Left lung (tissue), 4 donors: ENCODE measurements at regions not wholly inside any gene's neighbourhood (a gene's known extent, or its start where the extent isn't known, plus 50 kb on each side); places are given as distances from the start of the nearest gene placed in this dataset.
A peak's percentile ranks its signal among the peaks of the same experiment; 100 is the strongest.

Experiments used
- ATAC-seq: fragments of 200-7000 bp; cut with Tn5 transposase; one replicate; pipeline ENCODE4 v1.9.1; 2020; ENCODE audit warnings: moderate library complexity
- DNase-seq, 4 donors: peaks; one replicate each; pipeline ENCODE4 v3.0.0-alpha.2; 2013 to 2020
- H3K27ac ChIP-seq, 2 donors: fragments of 200-600 bp; sonication (generic) in 1 of 2; one replicate each; pipeline versions ENCODE4 v1.5.0 to v1.8.0; 2020 to 2021
- H3K27me3 ChIP-seq, 2 donors: fragments of 200-600 bp; sonication (generic) in 1 of 2; one replicate each; pipeline versions ENCODE4 v1.5.0 to v1.8.0; 2020 to 2021
- H3K36me3 ChIP-seq, 2 donors: fragments of 200-600 bp; sonication (generic) in 1 of 2; one replicate each; pipeline versions ENCODE4 v1.5.0 to v1.8.0; 2020 to 2021
- H3K4me1 ChIP-seq, 2 donors: fragments of 200-600 bp; one replicate each; pipeline ENCODE4 v1.8.0; 2021
- H3K4me3 ChIP-seq, 2 donors: fragments of 200-600 bp; sonication (generic) in 1 of 2; one replicate each; pipeline versions ENCODE4 v1.5.0 to v1.8.0; 2020 to 2021; ENCODE audit warnings: mild to moderate bottlenecking in 1 of 2
- H3K9me3 ChIP-seq, 2 donors: fragments of 200-600 bp; sonication (generic) in 1 of 2; one replicate each; pipeline versions ENCODE4 v1.5.0 to v1.8.0; 2020 to 2021
- CTCF ChIP-seq, 2 donors: fragments of 200-600 bp; sonication (generic) in 1 of 2; IDR thresholded peaks; one replicate each; pipeline versions ENCODE4 v1.5.0 to v1.8.0; 2021; ENCODE audit warnings: antibody characterized with exemption in 2 of 2
- intact Hi-C, 2 donors: fragments of 100-400 bp; cut with DNase I; formaldehyde crosslinking; loops; one replicate each; pipeline versions ENCODE4 v1.11.2 to v1.14.2; 2022
- donor health status: DM: no; HTN: yes; CAD: no.
- donor health status: DM: no; HTN: no; CAD: no.

DNA sequence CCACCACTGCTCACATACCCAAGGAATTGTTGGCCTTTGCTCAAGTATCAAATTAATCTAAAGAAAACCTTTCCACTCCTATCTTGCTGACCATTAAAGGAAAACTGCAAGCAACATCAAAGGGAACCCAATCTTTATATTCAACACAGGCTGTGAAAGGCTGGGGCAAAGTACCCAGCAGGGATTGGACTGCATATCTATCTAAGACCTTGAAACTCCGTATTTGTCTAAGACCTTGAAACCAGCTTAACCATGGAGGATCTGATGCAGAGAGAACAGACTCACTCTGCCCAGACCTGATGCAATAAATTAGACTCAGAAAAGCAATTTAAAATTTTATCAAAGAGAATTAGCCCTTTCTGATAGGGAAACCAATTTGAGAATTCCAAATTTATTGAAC, 102.2 kb downstream of the DIO2 start:
- H3K27ac ChIP-seq, result no peak overlapping the region
- intact Hi-C loops, result no loop called here
- no peak for ATAC-seq
- H3K27me3 ChIP-seq, result no peaks in the 10 kb centered on the region
- no peaks in the 10 kb centered on the region for H3K9me3 ChIP-seq
- H3K4me1 ChIP-seq, result no peaks in the 10 kb centered on the region
- TF ChIP-seq CTCF (IDR thresholded peaks at IDR 0.05), result no peak
- DNase-seq, result no peak
- H3K36me3 ChIP-seq, result no peaks in the 10 kb centered on the region
- no peak overlapping the region for H3K4me3 ChIP-seq

DNA sequence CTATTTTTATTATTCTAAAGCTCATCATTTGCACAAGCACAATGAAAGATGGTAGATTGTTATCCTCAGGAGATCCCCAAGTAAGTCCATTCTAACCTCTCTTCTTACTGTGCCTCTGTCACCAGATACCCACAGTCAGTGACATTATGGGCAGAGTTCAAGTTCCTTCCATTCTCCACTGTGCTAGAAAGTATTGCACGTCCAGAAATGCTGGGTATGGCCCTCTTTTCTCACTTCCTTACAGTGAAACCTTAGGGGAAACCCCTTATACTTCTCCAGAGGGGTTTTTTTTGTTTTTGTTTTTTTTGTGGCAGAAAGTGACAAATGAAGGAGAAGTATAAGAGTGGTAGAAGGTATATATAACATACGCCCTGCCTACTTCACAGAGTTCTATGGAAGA, 102.9 kb downstream of the DIO2 start:
- H3K4me3 ChIP-seq, result no peak overlapping the region
- intact Hi-C loops, result no loop called here

GRCh38 chr14:80105488-80105994, 105.8 kb downstream of the DIO2 start:
- DNase-seq, result no peak
- no peak for TF ChIP-seq CTCF (IDR thresholded peaks at IDR 0.05)
- intact Hi-C loops, result no loop called here
- Histone ChIP-seq H3K36me3 (no peaks in the 10 kb centered on the region), H3K4me3 (no peak overlapping the region), H3K9me3 (no peaks in the 10 kb centered on the region), H3K27me3 (no peaks in the 10 kb centered on the region), H3K27ac (no peak overlapping the region), H3K4me1 (no peaks in the 10 kb centered on the region)
- no peak for ATAC-seq

More for the DNA sequence above, 102.9 kb downstream of the DIO2 start:
- DNase-seq (no peak), ATAC-seq (no peak)
- Histone ChIP-seq H3K4me1 (no peaks in the 10 kb centered on the region), H3K27me3 (no peaks in the 10 kb centered on the region), H3K9me3 (no peaks in the 10 kb centered on the region), H3K27ac (no peak overlapping the region), H3K36me3 (no peaks in the 10 kb centered on the region)
- no peak for TF ChIP-seq CTCF (IDR thresholded peaks at IDR 0.05)

DNA sequence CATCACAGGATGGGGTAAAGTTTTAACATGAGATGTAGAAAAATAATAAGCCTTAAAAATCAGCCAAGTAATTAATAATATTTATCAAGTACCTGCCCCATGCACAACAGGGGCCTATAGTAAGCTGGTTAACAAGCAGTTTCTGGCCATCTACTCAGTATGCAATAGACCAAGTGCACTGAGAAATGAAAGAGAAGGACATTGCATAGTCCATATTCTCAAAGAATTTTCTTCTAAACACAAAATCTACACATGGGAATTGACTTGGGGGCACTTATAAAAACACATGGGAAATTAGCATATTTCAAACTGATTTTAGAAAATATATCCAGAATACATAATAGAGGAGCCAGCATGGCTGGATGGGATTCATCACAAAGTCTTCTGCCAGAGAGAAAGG, 109.5 kb downstream of the DIO2 start:
- ATAC-seq (no peak), DNase-seq (no peak)
- TF ChIP-seq CTCF (IDR thresholded peaks at IDR 0.05), result no peak
- no peaks in the 10 kb centered on the region for H3K36me3 ChIP-seq
- H3K27ac ChIP-seq, result no peak overlapping the region
- no peaks in the 10 kb centered on the region for H3K27me3 ChIP-seq
- intact Hi-C loops, result no loop called here
- peaks cover 0 to under 1% of the 10 kb centered on the region in 2 donors for H3K9me3 ChIP-seq
- H3K4me3 ChIP-seq, result no peak overlapping the region
- H3K4me1 ChIP-seq, result no peaks in the 10 kb centered on the region

GRCh38 chr14:80100681-80101080, 110.6 kb downstream of the DIO2 start:
- peak in 1 of 4 donors; percentile 14 for DNase-seq
- peaks cover 0 to 3% of the 10 kb centered on the region in 2 donors for H3K9me3 ChIP-seq
- no peaks in the 10 kb centered on the region for H3K27me3 ChIP-seq
- ATAC-seq, result no peak
- no peak overlapping the region for H3K27ac ChIP-seq
- no peak overlapping the region for H3K4me3 ChIP-seq
- H3K36me3 ChIP-seq, result no peaks in the 10 kb centered on the region
- H3K4me1 ChIP-seq, result no peaks in the 10 kb centered on the region
- TF ChIP-seq CTCF (IDR thresholded peaks at IDR 0.05), result no peak
- intact Hi-C loops, result no loop called here
